H9 (cell line): ENCODE measurements at regions not wholly inside any gene's neighbourhood (a gene's known extent, or its start where the extent isn't known, plus 50 kb on each side); places are given as distances from the start of the nearest gene placed in this dataset.
A peak's percentile ranks its signal among the peaks of the same experiment; 100 is the strongest.

Source experiments
- DNase-seq: peaks from one replicate; pipeline ENCODE4 v3.0.0-alpha.2; 2017
- H2AFZ ChIP-seq: one replicate; pipeline ENCODE4 v1.6.1; 2013; ENCODE audit warnings: mild to moderate bottlenecking, low read length, control low read depth, moderate library complexity
- H2AK5ac ChIP-seq: 2 replicates; pipeline ENCODE4 v1.6.1; 2013; ENCODE audit warnings: low read length, control low read depth, mixed read lengths; ENCODE audit not compliant: insufficient read length
- H2BK120ac ChIP-seq: one replicate; pipeline ENCODE4 v1.6.1; 2013; ENCODE audit warnings: low read depth, mild to moderate bottlenecking, low read length, control low read depth, inconsistent platforms; ENCODE audit not compliant: poor library complexity, severe bottlenecking
- H2BK12ac ChIP-seq: 2 replicates; pipeline ENCODE4 v1.6.1; 2013; ENCODE audit warnings: low read length, control low read depth, mixed read lengths, low read depth; ENCODE audit not compliant: insufficient read length
- H2BK15ac ChIP-seq: 2 replicates; pipeline ENCODE4 v1.6.1; 2013; ENCODE audit warnings: low read depth, low read length, control low read depth
- H2BK20ac ChIP-seq: one replicate; pipeline ENCODE4 v1.6.1; 2013; ENCODE audit warnings: low read depth, mild to moderate bottlenecking, low read length, control low read depth, inconsistent platforms; ENCODE audit not compliant: poor library complexity, severe bottlenecking
- H2BK5ac ChIP-seq: 2 replicates; pipeline ENCODE4 v1.6.1; 2013; ENCODE audit warnings: low read length, control low read depth, mixed read lengths; ENCODE audit not compliant: insufficient read length
- H3K14ac ChIP-seq: 2 replicates; pipeline ENCODE4 v1.6.1; 2013; ENCODE audit warnings: low read length, control low read depth; ENCODE audit not compliant: insufficient read depth
- H3K18ac ChIP-seq: 2 replicates; pipeline ENCODE4 v1.6.1; 2013; ENCODE audit warnings: low read depth, mild to moderate bottlenecking, mixed read lengths, low read length, control low read depth; ENCODE audit not compliant: insufficient read length
- H3K23ac ChIP-seq: 2 replicates; pipeline ENCODE4 v1.6.1; 2013; ENCODE audit warnings: low read length, control low read depth, mixed read lengths, low read depth; ENCODE audit not compliant: insufficient read length
- H3K23me2 ChIP-seq: 2 replicates; pipeline ENCODE4 v1.6.1; 2013; ENCODE audit warnings: low read depth, mild to moderate bottlenecking, mixed read lengths, low read length, control low read depth; ENCODE audit not compliant: insufficient read length, poor library complexity, severe bottlenecking
- H3K27ac ChIP-seq: 2 replicates; pipeline ENCODE4 v1.5.1; 2013; ENCODE audit warnings: low read length, control low read depth, mixed read lengths, low read depth; ENCODE audit not compliant: insufficient read length
- H3K27me3 ChIP-seq: 2 replicates; pipeline ENCODE4 v1.6.1; 2013; ENCODE audit warnings: low read length, control low read depth, inconsistent platforms; ENCODE audit not compliant: insufficient read depth
- H3K4ac ChIP-seq: 2 replicates; pipeline ENCODE4 v1.6.1; 2013; ENCODE audit warnings: low read depth, mild to moderate bottlenecking, control low read depth, inconsistent platforms, low read length, moderate library complexity
- H3K4me1 ChIP-seq: 2 replicates; pipeline ENCODE4 v1.6.1; 2013; ENCODE audit warnings: low read length, control low read depth, inconsistent platforms; ENCODE audit not compliant: insufficient read depth
- H3K4me2 ChIP-seq: 2 replicates; pipeline ENCODE4 v1.6.1; 2013; ENCODE audit warnings: low read length, control low read depth, mixed read lengths; ENCODE audit not compliant: insufficient read length, insufficient read depth
- H3K56ac ChIP-seq: 2 replicates; pipeline ENCODE4 v1.6.1; 2013; ENCODE audit warnings: low read depth, mild to moderate bottlenecking, mixed read lengths, low read length, control low read depth; ENCODE audit not compliant: insufficient read length
- H3K79me1 ChIP-seq: 2 replicates; pipeline ENCODE4 v1.6.1; 2013; ENCODE audit warnings: low read depth, mild to moderate bottlenecking, moderate library complexity, low read length, control low read depth, inconsistent platforms; ENCODE audit not compliant: insufficient read depth, poor library complexity, severe bottlenecking
- H3K79me2 ChIP-seq: 2 replicates; pipeline ENCODE4 v1.6.1; 2013; ENCODE audit warnings: low read length, control low read depth, inconsistent platforms; ENCODE audit not compliant: insufficient read depth
- H3K9ac ChIP-seq: 2 replicates; pipeline ENCODE4 v1.6.1; 2013; ENCODE audit warnings: low read length, control low read depth, mixed read lengths; ENCODE audit not compliant: insufficient read length; ENCODE audit errors: extremely low read depth
- H3K9me3 ChIP-seq: one replicate; pipeline ENCODE4 v1.6.1; 2013; ENCODE audit warnings: low read depth, low read length, inconsistent platforms; ENCODE audit not compliant: control insufficient read depth
- H3T11ph ChIP-seq: one replicate; pipeline ENCODE4 v1.6.1; 2013; ENCODE audit warnings: mild to moderate bottlenecking, low read length, control low read depth, inconsistent platforms
- H4K20me1 ChIP-seq: one replicate; pipeline ENCODE4 v1.6.1; 2013; ENCODE audit not compliant: control insufficient read depth, insufficient read length, insufficient read depth
- H4K5ac ChIP-seq: 2 replicates; pipeline ENCODE4 v1.6.1; 2013; ENCODE audit warnings: low read depth, mild to moderate bottlenecking, mixed read lengths, low read length, control low read depth; ENCODE audit not compliant: insufficient read length
- H4K8ac ChIP-seq: replicated peaks from 2 replicates; pipeline ENCODE4 v1.6.1; 2013; ENCODE audit warnings: low read length, control low read depth, mixed read lengths, low read depth; ENCODE audit not compliant: insufficient read length
- H4K91ac ChIP-seq: 2 replicates; pipeline ENCODE4 v1.6.1; 2013; ENCODE audit warnings: low read depth, mild to moderate bottlenecking, moderate library complexity, mixed read lengths, low read length, control low read depth; ENCODE audit not compliant: insufficient read length
- H3K27ac Mint-ChIP-seq, 3 experiments: 2 replicates in 2 of 3; 3 replicates in 1 of 3; pipeline ENCODE4 v1.8.0; 2020 to 2021; ENCODE audit warnings: mixed read lengths in 3 of 3, mild to moderate bottlenecking in 1 of 3, moderate library complexity in 1 of 3
- H3K27me3 Mint-ChIP-seq: 2 replicates; pipeline ENCODE4 v1.8.0; 2021; ENCODE audit warnings: low read depth, mild to moderate bottlenecking, moderate library complexity, mixed read lengths
- H3K36me3 Mint-ChIP-seq, 3 experiments: 2 replicates in 2 of 3; 3 replicates in 1 of 3; pipeline ENCODE4 v1.8.0; 2020 to 2021; ENCODE audit warnings: low read depth in 3 of 3, mixed read lengths in 3 of 3; ENCODE audit not compliant: insufficient read depth in 1 of 3
- H3K4me1 Mint-ChIP-seq, 2 experiments: 2 replicates each; pipeline ENCODE4 v1.8.0; 2020; ENCODE audit warnings: mixed read lengths in 2 of 2
- H3K4me3 Mint-ChIP-seq, 2 experiments: 2 replicates in 1 of 2; 3 replicates in 1 of 2; pipeline ENCODE4 v1.8.0; 2020 to 2021; ENCODE audit warnings: mild to moderate bottlenecking in 2 of 2, mixed read lengths in 2 of 2, moderate library complexity in 1 of 2
- H3K9me3 Mint-ChIP-seq, 2 experiments: 2 replicates in 1 of 2; 3 replicates in 1 of 2; pipeline ENCODE4 v1.8.0; 2020; ENCODE audit warnings: mild to moderate bottlenecking in 2 of 2, mixed read lengths in 2 of 2, moderate library complexity in 1 of 2
- CTCF ChIP-seq: fragments of 200-600 bp; sonication (generic); conservative IDR thresholded peaks from 3 replicates; pipeline ENCODE4 v1.8.0; 2021; ENCODE audit warnings: antibody characterized with exemption, mild to moderate bottlenecking
- WGBS: extraction: QIAGEN DNeasy Blood & Tissue Kit; methylation state at CpG from one replicate; pipeline ENCODE4 v1.1.7; 2013; ENCODE audit warnings: missing lambda C conversion rate, low lambda C conversion rate, mixed read lengths; ENCODE audit not compliant: insufficient read length; ENCODE audit errors: extremely low coverage; 5-methylcytosine and 5-hydroxymethylcytosine counted together

- TF ChIP-seq CTCF: no peak
- H3K4me2 ChIP-seq: peak overlapping the region; percentile 89
- Mint-ChIP-seq H3K4me1 (peaks cover 52 to 57% of the 10 kb centered on the region in 2 experiments), H3K9me3 (peaks cover 6% of the 10 kb centered on the region in 2 experiments; a peak in 3 of 5 replicates), H3K36me3 (peaks cover 6 to 15% (median 8%) of the 10 kb centered on the region in 3 experiments; a peak in 6 of 7 replicates), H3K27me3 (no peaks in the 10 kb centered on the region), H3K27ac (peak overlapping the region; percentile 40 to 97 (median 95); a peak in 5 of 7 replicates), H3K4me3 (peak overlapping the region; percentile 18 to 76; a peak in 4 of 5 replicates)
- peak overlapping the region; percentile 57 for H3K18ac ChIP-seq
- no peak overlapping the region for H4K5ac ChIP-seq
- H3T11ph ChIP-seq: no peak overlapping the region
- H3K79me1 ChIP-seq: no peaks in the 10 kb centered on the region
- H4K8ac ChIP-seq: no peak overlapping the region
- no peak overlapping the region for H2AK5ac ChIP-seq
- H2BK15ac ChIP-seq: no peak overlapping the region
- peak overlapping the region; percentile 90 for H3K27ac ChIP-seq
- no peaks in the 10 kb centered on the region for H4K20me1 ChIP-seq
- no peak overlapping the region; the same call in 1 of the 2 replicates for H3K14ac ChIP-seq
- no peak overlapping the region for H3K23ac ChIP-seq
- peak overlapping the region; percentile 53 for H2AFZ ChIP-seq
- no CpG with 5 or more reads among the region's 4 CpGs for WGBS
- H3K4me1 ChIP-seq: peaks cover 9% of the 10 kb centered on the region; the same call in 1 of the 2 replicates
- no peak overlapping the region; the same call in 1 of the 2 replicates for H3K4ac ChIP-seq
- no peaks in the 10 kb centered on the region for H3K27me3 ChIP-seq
- peak; percentile 70 for DNase-seq
- no peaks in the 10 kb centered on the region for H3K9me3 ChIP-seq
- no peak overlapping the region for H2BK20ac ChIP-seq
- no peak overlapping the region for H2BK120ac ChIP-seq
- H3K79me2 ChIP-seq: no peaks in the 10 kb centered on the region
- H4K91ac ChIP-seq: no peak overlapping the region
- H2BK12ac ChIP-seq: no peak overlapping the region
- H3K9ac ChIP-seq: peak overlapping the region; percentile 38
- H3K56ac ChIP-seq: no peak overlapping the region
- H2BK5ac ChIP-seq: no peak overlapping the region
- peaks cover 7% of the 10 kb centered on the region for H3K23me2 ChIP-seq
Observed at GRCh38 chr2:56117764-56118163, 66.0 kb upstream of the CCDC85A start.
